ENCODE measurements at regions not wholly inside any gene's neighbourhood (a gene's known extent, or its start where the extent isn't known, plus 50 kb on each side); places are given as distances from the start of the nearest gene placed in this dataset.
A peak's percentile ranks its signal among the peaks of the same experiment; 100 is the strongest.
"Not testable (repeated sequence)": the region's sequence is repeated elsewhere in the genome, so short reads cannot be mapped to it uniquely, and the experiment has no call there.

DNA sequence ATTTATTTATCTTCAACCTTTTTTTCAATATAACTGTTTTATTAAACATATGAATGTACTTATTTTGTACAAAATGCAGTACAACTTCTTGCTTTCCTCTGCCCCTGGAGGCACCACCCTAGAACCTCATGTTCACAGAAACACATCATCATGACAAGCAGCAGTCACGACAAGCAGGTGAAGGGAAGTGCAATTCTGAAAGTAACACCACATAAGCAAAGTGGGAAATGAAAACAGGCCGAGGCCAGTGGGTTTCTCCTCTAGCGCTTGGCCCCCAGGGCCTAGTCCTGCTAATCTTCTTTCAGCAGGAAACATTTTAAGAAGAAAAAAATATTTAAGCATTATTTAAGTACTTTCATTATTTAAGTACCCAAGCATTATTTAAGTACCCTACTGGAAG is 598.1 kb downstream of the SH2D4B start:
- no peak for DNase-seq

DNA sequence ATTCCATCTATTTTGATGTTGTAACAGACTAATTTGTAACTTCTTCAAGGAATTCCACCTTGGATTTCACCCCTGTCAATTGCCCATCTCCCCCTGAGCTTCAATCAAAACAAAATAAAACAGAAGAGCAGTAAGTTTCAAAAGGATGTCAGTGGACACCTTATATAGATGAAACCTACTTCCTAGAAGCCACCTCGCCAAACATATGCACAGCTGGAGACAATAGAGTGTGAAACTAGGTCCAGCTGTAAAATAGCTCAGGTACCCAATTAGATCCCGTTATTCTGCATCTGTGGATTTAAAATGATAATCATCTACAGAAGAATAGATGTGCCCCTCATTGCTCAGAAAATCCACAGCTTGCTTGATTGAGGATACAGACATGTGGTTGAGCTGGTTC is 598.6 kb downstream of the SH2D4B start:
- DNase-seq: no peak

DNA sequence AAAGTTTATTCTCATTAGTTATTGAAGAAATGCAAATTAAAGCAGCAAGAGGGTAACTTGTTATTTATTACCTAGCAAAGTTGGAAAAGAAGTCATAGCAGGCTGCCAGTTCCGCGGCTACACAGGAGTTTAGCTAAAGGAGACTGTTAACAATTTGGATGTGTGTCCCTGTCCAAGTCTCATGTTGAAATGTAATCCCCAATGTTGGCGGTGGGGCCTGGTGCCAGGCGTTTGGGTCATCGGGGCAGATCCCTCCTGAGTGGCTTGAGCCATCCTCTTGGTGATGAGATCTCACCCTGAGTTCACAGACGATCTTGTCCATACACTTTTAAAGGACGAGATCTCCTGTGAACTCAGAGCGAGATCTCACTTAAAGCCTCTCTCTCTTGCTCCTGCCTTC is 608.3 kb downstream of the SH2D4B start:
- DNase-seq: no peak

DNA sequence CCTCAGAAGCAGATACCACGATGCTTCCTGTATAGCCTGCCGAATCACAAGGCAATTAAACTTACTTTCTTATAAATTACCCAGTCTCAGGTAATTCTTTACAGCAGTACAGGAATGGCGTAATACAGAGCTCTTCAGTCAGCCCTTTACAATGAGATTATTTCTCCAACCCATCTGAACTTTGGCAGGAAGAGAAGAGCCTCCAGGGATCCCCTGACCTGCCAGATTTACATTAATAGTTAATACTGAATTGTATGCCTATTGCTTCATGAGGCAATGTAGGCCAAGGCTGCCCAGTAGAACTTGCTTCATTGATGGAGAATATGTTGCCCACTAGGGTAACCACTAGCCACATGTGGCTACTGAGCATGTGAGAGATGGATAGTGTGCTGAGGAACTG is 608.7 kb downstream of the SH2D4B start:
- DNase-seq: no peak

DNA sequence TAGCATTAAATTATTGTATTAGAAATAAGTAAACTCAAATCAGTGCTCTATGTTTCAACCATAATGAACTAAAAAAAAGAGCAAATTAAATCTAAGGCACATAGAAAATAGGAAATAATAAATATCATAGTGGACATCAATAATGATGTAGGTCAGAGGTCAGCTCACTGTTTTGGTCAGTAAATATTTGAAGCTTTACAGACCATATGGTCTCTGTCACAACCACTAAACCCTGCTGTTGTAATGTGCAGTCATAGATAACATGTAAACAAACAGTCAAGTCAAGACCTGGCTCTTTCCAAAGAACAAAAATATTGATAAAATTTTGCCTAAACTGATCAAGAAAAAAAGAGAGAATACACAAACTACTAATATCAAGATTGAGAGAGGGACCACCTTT is 615.0 kb downstream of the SH2D4B start:
- no peak for DNase-seq

DNA sequence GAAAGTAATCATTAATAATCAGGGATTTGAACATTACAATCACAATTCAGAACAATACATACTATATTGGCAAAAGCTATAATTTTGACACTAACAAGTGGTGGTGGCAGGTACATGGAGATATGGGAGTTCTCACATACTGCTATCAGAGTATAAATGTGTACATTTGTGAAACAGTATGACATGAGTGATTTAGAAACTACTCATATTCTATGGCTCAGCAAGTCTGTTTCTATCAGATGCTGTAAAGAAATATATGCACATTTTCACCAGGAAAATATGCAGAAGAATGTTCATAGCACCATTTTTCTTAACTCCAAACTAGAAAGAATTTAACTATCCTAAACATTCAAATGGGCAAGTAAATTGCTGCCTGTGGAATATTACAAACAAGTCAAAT is 620.0 kb downstream of the SH2D4B start:
- no peak for DNase-seq

DNA sequence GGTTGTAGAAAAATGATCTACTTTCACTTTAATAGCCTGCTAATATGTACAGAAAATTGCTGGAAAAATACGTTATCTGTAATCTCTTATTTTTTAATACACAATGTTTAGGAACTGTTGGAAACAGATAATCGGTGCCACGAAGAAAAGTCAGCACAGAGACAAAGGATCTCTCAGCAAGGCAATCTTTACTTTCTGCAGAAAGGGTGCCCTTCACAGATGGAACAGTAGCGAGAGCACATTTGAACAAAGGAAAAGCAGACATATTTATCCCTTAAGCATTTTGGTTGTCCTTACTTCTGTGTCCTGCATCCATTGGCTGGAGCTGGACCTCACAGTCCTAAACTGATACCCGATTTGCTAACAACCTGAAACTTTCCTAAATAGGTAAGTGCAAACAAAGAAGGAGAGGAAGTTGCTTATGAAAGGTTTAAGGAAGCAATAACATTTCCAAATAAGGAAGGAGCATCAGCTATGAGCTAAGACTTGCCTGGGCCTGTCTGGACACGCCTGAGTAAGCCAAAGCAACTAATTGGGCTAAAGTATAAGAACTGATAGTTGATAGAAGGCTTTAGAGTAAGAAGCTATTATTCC is 640.0 kb downstream of the SH2D4B start:
- no peak for DNase-seq

DNA sequence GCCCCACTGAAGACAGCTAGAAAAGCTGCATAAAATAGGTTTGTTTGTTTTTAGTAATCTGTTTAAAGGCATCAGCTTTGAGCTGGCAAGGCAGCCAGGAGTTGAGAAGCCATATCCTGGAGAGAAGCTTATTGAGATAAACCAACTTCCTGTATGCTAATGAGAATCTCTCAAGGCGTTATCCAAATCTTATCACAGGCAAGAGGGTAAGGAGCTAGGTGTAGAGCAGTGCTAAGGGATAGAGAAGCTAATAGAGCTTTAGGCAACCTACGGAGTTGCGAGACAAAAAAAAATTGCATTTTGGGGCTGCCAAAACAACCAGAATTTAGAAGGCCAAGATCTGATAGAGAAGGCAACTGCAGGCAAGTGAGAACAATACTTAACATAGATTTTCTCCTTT is 641.6 kb downstream of the SH2D4B start:
- no peak for DNase-seq

DNA sequence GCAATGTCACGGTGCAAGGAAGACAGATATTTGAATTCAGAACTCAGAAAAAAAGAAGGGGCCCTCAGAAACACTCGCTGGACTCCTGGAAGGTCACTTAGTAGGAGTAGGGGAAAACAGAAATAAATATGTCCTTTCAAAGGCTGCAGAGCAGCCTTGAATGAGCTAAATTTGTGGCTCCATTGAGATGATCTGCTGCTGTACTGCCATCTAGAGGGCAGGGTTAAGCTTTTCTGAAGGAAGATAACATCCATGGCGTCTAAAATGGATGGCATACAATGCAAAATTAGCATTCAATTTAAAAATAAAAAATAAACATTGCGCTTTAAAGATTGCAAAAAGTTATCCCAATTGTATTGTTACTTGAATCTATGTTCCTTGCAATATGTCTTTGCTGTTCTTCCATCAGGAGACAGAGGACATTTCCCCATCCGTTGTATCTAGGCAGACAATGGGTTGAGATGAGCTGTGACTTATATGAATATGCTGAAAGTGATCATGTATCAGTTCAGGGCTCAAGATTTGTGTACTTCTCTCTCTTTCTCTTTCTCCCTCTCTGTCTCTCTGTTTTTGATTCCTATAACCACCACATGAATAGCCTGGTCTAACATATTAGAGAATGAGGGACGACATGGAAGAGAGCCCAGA is 642.2 kb downstream of the SH2D4B start:
- peak in 1 of 2 experiments; percentile 24 for DNase-seq

DNA sequence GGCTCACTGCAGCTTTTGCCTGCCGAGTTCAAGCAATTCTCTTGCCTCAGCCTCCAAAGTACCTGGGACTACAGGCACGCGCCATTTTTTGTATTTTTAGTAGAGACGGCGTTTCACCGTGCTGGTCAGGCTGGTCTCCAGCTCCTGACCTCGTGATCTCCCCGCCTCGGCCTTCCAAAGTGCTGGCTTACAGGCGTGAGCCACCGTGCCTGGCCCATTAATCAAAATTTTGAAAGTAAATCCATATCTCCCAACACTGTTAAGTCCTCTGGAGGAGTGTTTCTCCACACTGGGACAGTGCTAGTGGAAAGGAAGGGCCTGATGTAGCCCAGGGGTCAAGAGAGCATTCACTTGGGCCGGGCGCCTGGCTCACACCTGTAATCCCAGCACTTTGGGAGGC is 644.6 kb downstream of the SH2D4B start:
- DNase-seq: no peak

DNA sequence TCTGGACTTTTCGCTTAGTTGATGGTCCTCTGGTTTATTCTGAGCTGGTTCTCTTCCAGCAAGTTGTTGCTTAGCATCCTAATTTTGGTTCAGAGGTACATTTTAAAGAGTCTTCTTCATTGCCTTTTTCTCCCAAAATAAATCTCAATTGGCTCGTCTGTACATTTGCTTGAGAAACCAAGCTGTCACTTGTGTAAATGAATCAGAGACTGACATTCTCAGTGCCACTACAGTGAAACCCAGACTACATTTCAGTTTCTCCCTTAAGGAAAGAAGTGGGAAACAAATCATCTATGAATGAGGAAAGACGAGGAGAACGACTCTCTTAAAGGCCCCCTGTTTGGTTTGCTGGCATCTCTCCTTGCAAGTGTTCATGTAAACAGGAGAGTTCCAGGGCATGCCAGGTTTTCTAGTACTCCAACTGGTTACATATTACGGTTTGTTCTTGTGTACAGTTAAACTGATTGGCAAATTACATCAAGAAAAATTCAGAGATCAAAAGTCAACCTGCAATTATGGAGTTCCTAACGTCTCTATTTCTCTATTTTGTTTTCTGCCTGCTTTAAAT is 654.6 kb downstream of the SH2D4B start:
- no peak for DNase-seq

DNA sequence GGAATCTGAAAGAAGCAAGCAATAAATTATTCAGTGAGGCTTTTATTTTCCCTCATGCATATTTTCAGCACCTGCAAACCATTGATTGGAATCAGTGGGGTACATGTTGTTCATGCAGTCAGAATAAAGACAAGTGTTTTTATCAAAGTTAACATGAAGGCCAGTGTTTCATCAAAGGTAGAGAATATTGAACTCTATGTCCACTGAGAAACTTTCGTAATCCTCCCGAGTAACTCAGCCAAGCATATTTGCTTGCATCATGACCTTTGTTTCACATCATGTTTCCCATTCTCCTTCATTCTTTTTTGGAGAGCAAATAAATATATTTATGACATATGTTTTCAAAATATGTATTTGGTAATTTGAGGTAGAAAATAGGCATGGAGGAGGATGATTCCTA is 663.1 kb downstream of the SH2D4B start:
- no peak for DNase-seq

DNA sequence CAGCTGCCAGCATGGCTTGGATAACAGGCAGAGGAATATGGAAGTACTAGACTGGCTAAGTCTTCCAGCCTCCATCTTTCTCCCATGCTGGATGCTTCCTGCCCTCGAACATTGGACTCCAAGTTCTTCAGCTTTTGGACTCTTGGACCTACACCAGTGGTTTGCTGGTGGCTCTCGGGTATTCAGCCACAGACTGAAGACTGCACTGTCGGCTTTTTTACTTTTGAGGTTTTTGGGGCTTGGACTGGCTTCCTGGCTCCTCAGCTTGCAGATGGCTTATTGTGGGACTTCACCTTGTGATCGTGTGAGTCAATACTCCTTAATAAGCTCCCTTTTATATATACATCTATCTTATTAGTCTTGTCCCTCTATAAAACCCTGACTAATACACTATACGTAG is 667.6 kb upstream of the NRG3 start:
- DNase-seq: not testable (repeated sequence)

DNA sequence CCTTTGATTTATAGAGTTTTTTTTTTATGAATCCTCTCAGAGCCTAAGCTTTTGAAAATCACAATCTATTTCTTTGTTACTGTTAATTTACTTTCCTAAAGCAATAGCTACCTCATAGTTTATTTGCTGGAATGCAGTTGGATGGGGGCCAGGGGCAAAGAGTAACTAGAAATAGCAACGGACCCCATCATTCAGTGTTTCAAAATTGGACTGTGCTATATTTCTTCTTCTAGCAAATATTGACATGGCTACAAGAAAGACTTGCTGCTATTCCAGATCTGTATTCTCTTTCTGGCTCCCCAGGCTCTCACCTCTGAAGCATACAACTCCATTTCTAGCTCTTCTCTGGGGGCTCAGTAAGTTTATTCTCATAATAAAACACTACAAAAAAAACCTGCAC is 661.6 kb upstream of the NRG3 start:
- DNase-seq: no peak

DNA sequence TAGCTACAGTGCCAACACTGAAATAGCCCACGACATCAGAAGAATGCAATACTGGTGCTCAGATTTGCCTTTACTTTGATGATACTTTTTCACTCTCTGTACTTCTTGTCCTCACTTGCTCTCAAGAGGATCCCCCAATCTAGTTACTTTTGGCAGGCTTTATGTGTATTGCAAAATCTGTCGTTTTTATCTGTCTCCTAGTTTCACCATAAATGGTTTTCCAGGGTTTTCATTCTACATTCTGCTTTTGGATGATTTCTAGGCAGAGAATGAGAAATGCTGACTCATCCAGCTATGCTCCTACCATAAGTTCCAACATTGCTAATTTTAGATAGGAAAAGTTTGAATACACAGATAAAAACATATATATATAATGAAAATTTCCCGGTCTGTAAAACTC is 659.5 kb upstream of the NRG3 start:
- DNase-seq: no peak

DNA sequence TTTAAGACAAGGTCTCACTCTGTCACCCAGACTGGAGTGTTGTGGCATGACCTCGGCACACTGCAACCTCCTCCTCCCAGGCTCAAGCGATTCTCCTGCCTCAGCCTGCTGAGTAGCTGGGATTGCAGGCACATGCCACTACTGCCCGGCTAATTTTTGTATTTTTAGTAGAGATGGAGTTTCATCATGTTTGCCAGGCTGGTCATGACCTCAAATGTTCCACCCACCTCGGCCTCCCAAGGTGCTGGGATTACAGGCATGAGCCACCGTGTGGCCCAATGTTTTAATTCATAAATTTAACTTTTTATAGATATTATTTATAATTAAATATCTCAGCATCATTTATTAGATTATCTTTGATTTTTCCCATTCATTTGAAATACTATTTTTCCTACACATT is 658.0 kb upstream of the NRG3 start:
- DNase-seq: no peak

DNA sequence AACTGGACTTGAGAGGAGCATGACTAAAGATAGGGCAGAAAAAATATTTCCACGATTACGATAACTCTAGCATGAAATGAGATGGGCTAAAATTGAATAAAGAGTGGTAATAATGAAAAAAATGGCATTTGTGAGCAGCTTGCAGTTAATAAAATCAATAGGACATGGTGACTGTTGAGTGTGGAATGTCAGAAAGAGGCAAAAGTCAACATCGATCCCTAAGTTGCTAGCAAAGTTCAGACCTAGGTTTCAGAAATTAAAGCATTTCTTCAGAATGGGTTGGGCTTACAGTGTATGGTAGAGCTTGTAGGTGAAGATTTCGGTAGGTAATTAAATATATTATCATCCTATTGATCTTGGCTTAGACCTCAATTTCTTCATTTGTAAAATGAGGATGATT is 656.7 kb upstream of the NRG3 start:
- no peak for DNase-seq

DNA sequence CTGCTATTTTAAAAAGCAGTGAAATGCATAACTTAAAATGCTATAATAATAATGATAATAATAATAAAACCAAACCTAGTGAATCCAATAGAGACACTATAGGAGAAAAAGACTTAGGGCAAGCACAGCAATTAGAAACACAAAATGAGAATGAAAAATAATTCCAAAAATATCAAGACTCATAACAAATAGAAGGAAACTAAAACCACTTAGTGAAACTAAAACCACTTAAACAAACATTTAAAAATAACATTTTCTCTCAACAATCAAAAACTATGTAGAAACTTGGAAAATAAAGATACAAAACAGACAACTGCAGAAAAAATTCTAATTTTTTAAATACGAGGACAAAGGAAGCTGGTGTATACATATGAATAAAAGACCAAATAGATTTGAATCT is 655.2 kb upstream of the NRG3 start:
- DNase-seq: no peak

DNA sequence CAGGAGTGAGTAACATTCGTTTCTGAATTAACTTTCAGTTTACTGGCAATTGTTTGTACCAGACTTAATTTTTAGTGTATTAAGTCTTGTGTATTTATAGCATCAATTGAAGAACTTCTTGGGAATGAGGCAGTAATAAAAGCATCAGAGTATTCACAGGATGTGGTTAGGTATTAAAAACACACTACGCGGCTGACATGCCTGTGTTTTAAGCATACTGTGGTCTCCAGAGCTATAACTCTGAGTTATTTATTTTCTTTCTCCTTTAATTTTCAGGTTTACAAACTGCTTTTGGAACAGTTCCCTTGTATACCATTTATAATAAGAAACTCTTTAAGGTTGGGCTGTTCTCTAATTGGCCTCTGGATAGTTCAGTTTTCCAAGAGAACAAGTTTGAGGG is 626.1 kb upstream of the NRG3 start:
- DNase-seq: no peak

DNA sequence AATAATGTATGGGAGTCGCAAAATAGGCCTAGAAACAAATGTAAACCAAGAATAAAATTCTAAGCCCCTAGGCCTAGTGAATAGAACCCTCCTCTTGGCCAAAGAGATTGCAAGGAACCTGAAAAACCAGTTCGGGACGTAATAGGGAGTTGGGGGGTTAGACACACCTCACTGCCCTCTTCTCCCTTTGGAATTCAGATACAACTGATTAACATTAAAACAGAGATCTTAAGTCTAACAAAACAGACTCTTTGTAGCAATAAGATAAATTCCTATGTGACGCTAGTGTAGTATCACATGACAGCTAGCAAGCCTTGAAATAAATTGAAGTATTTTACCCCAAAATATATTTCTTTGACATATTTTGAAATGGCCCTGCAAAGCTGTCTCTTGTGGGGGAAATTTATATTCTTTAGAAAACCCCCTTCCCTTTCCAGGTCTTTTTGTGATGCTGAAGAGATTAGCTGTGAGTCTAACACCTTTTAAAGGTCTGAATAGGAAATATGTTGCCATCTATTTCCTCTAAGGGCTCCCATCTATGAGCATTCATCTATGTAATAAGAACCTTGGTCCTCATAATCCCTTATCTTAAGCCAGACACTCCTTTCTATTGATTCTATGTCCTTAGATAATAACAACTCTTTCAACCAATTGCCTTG is 623.4 kb upstream of the NRG3 start:
- no peak for DNase-seq

DNA sequence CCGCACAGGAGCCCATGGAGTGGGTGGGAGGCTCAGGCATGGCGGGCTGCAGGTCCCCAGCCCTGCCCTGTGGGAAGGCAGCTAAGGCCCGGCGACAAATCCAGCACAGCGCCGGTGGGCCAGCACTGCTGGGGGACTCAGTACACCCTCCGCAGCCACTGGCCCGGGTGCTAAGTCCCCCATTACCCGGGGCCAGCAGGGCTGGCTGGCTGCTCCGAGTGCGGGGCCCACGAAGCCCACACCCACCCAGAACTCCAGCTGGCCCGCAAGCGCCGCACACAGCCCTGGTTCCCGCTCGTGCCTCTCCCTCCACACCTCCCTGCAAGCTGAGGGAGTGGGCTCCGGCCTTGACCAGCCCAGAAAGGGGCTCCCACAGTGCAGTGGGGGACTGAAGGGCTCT is 610.0 kb upstream of the NRG3 start:
- not testable (repeated sequence) for DNase-seq

DNA sequence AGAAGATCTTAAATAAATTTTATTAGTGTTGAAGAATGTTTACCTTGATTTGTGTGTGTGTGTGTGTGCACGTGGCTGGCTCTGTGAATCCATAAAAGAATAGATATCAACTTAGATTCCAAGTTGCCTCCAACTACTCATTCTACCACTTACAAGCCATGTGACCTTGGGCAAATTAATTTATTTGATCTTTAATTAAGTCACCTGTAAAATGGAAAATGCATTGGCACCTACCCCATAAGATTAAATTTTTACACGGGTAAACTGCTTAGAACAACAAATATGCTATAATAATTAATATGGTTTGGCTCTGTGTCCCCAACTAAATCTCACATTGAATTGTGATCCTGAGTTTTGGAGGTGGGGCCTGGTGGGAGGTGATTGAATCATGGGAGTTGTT is 604.9 kb upstream of the NRG3 start:
- no peak for DNase-seq

DNA sequence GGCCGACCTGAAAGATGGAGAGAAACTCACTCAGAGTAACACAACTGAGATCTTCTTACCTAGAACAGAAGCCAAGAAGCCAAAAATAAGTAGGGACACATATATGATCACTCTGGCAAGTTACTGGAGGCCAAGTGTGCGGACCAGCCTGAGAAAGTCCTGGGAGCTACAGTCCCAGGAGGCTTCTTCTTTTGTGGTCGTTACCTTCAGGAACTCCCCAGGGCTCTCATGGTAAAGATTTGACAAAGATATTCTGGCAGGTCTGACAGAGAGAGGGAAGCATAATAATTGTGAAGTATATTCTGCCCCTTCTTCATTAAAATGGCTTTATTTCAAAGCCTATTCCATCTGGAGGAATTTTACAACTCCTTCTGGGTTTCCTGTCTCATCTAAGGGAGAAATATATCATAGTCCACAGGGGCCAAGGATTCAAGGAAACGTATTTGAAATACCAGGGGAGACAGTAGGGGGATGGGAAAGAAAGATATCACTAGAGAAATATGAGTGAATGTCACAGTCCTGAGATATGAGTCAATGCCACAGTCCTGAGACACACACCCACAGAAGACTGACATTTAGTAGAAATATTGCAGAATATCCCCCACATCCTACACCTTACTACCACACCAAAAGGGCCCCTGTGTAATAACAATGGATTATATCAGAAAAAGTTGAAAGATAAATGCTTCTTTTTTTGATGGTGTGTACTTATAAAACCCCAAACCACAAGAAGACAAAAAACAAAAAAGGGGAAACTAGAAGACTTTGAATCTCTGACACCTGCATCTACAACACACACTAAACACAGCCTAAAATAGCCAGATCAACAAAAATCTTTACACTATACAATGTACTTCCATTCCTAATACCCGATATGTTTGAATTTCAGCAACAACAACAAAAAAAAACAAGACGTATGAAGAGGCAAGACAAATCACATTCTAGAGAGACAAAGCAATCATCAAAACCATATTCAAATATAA is 594.2 kb upstream of the NRG3 start:
- DNase-seq: no peak
